Stimulated activated CD4-positive, alpha-beta T cell treated with anti-CD3 and anti-CD28 coated beads, Interleukin-4, amount 100 ng/mL, for 1 hour (primary cell): ENCODE measurements at regions not wholly inside any gene's neighbourhood (a gene's known extent, or its start where the extent isn't known, plus 50 kb on each side); places are given as distances from the start of the nearest gene placed in this dataset.

Source experiments
- DNase-seq: peaks from one replicate; pipeline ENCODE4 v3.0.0-alpha.2; 2020

DNA sequence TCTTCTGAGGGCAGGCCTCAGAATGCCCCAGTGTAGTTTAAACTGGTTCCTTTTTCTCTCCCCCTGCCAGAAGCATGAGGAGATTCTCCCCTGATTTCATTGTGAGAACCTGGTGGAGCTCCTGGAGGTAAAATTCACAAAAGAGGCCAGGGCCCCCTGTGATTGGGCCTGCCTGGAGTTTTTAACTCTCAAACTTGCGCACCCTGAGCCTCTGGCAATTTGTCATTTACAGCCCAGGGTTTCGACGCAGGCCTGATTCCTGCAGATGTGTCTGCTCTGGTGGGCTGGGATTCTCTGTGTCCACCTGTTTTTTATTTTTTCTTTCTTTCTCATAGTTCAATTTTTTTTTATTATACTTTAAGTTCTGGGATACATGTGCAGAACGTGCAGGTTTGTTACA is 157.9 kb downstream of the ASB1 start:
- no peak for DNase-seq

DNA sequence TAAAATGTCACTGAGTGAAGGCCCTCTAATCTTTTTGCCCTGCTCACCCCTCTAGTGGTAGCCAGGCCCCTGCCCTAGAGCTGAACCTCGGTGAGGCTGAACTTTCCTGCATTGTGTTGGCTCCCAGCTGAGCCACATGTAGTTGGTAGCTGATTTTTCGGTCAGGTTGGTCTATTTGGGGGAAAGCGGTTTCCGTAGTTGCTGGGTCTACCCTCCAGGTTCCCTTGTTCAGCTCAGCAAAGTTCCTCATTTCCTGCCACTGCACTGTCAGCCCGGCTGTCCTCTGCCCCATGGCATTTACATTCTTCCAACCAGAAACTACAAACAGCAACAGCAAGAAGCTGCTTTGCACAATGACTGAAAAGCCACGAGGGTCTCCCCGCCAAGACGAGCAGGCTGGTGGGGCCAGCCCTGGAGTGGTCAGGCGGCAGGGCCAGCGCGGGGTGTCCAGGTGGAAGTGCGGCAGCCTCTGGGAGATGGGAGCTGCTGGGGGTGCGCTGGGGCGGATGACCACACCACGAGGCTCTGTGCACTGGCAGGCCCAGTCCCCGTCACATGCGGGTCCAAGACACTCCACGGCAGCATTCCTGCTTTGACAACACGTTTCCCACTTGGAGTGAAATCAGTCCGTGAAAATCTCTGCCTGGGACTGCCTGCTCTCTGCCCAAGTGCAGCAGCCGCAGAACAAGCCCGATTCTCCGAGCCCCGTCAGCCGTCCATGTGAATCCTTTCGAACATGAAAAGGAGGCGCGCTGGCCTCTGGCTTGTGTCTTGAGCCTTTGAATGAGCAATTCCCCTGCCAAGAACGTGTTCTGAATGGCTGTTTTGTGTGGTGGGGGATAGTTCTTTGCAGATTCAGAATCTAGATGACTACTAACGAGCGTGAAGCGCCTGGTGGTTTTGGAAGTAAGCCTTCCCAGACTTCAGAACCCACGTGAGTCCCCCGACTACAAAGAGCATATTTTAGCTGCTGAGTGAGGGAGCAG is 159.4 kb downstream of the ASB1 start:
- DNase-seq: no peak

DNA sequence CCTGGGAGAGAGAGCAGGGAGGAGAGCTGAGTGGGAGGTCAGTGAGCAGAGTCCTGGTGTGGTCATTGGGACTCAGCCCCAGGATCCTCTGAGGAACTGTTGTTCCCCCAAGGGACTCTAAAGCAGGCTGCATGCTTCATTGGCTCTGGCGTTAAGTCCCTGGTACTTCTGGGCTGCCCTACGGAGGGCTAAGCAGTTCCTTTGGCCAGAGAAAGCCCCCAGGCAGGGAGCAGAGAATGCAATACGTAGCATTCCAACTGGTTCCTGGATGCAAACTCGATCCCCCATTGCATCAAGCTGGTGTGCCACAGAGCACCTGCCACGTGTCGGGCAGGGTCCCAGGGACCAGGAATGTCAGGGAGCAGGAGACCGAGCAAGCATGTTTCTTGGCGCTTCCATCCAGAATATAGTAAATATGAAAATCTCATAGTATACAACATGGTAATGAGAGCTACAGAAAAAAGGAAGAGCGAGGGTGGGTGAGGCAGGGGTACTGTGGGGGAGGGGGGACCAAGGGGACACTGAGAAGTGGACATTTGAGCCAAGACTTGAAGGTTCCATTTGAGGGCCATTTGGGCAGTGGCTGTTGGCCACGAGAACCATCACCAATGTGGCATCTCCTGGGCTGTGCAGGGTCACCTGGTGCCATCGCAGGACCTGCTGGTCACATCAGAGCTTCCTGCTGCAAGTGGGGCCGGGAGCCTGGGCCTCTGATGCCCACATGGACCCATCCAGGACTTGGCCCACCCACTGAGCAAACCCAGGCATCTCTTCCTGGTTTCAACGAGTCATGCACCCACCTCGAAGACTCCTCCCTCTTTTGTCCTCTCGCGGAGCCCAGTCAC is 160.4 kb downstream of the ASB1 start:
- DNase-seq: no peak

DNA sequence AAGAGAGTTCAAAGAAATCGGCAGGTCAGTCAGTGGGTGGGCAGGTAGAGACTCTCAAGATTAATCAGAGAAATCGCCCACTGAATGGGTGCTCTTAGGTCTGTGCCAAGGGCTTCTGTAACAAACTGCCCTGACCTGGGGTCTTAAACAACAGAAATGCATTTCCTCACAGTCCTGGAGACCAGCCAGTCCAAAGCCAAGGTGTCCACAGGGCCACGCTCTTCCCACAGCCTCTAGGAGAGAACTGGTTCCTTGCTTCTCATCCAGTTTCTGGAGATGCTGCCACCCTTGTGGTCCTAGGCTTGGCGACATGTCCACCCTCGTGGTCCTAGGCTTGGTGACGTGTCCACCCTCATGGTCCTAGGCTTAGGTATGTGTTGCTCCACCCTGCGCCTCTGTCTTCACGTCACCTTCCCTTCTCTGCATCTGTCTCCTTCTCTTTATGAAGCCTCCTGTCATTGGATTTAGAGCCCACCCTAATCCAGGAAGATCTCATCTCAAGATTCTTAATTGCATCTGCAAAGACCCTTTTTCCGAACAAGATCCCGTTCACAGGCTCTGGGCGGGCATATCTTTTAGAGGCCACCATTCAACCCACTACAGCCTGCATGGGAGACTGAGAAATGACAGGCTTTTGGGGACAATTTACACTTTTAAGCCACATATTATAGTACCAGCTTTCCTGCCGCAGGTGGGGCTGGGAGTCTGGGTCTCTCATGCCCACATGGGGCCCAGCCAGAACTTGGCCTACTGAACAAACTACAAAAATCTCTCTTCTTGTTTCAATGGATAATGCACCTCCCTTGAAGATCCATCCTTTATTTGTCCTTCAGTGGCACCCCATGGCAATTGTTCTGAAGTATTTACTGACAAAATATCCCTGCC is 161.3 kb downstream of the ASB1 start:
- DNase-seq: no peak

DNA sequence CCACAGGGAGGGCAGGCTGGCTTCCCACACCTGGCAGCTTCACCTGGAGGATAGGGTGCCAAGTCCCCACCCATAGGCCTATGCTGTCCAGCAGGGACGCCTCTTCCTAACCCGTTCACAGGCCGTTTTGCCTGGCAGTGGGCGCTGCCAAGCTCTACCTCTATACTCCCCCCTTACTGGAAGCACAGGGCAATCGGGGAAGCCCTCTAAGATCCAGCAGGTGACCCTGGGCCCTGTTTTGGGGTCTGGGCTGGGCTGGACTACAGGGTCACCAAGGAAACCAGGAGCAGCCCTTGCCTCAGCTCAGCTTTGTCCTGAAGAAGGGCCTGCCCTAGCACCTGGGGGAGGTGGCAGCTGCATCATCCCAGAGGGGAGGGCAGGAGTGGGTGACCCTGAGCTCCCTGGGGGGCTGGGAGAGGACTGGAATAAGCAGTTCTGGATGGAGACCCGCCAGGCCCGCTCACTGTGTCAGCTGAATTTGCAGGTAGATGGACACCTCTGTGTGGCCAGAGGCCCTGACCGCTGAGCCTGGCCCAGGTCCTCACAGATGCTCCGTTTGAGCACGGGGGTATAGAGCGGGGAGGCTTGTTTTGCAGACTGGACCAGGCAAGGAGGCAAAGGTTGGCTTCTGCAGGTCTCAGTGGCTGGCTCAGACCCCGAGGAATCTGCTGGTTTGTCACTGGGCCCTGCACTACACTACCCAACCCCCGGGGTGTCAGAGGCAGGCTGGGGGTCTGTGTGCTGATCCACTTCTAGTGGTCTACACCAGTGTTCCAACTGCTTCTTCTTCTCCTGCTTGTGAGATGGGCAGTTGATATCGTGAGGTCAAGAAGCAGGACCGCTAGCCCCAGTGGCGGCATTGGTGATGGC is 163.1 kb downstream of the ASB1 start:
- DNase-seq: no peak

DNA sequence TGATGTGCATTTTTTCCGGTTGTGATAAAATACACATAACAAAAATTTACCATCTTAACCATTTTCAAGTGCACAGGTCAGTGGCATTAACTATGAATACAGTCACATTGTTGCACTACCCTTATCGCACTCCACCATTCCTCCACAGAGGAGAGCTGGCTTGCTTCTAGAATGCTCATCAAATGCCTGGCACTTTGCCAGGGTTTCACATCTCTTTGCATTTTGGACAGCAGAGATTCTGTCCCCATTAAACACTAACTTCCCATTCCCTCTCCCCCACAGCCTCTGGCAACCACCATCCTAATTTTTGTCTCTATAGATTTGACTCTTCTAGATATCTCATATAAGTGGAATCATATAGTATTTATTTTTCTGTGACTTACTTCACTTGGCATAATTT is 165.0 kb downstream of the ASB1 start:
- no peak for DNase-seq

DNA sequence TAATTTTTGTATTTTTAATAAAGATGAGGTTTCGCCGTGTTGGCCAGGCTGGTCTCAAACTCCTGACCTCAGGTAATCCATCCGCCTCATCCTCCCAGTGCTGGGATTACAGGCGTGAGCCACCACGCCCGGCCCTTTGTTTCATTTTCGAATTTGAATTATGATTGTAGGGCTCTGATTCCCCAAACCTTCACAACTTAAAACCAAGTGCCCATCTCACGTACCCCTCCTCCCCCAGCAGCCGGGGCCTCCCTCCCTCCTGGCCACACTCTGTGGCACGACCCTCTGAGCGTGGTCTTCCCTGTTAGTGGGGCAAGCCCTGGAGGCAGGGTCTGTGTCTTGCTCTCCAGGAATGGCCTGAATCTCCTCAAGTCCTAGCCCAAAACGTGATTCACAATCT is 166.5 kb downstream of the ASB1 start:
- no peak for DNase-seq

DNA sequence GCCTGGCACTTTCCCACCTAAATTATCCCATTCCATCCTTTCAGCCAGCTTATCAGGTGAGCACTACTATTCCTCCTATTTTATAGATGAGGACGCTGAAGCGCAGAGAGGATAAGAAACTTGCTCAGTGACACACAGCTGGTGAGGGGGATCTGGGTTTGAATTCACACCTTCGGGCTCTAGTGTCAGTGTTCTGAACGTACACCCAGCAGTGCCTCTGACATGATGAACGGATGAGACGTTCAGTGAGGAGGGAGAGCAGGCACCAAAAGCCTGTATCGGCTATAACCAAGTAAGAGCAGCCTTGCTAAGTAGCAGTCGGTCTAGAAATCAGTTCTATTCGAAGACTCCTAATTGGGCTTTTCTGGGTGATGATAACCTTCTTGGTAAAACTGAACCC is 167.0 kb downstream of the ASB1 start:
- DNase-seq: no peak

DNA sequence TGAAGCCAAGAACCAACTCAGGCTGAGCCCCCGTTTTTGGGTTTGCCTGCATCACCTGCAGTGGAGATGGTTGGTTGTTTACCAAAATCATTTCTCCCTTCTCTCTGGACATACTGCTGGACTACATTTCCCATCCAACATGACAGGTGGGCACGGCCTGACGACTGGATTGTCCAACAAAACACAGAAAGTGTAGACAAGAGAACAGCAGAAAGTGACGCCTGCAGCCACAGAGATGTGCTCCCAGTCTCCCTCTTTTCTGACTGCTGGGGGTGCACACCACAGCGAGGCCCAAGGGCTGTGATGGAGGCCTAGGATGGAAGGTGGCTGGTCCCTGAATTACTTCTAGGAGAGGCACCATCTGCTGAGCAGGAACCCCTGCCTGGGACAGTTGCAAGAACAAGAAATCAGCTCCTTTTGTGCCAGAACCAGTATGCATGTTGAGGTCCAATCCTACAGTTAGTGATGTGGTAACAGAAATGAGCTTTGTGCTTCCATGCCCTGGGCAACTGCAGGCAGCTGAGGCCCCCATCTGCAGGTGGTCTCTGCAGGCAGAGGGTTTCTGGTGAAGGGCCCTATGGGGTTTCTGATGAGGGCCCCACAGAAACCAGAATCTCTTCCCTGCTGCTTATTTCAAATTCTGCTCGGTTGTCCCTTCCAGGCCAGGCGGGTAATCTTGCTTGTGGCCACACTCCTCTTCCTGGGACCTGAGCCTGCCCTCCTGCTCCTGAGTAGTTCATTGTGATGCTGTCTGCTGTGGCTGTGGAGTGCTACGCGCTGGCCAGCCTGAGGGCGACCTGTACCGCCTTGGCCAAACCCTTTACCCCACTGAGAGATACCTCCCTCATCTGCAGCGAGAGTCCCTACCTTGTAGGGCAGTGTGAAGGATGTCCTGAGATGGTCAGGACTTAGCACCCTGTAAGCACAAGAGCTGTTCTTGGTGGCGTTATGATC is 168.3 kb downstream of the ASB1 start:
- no peak for DNase-seq

DNA sequence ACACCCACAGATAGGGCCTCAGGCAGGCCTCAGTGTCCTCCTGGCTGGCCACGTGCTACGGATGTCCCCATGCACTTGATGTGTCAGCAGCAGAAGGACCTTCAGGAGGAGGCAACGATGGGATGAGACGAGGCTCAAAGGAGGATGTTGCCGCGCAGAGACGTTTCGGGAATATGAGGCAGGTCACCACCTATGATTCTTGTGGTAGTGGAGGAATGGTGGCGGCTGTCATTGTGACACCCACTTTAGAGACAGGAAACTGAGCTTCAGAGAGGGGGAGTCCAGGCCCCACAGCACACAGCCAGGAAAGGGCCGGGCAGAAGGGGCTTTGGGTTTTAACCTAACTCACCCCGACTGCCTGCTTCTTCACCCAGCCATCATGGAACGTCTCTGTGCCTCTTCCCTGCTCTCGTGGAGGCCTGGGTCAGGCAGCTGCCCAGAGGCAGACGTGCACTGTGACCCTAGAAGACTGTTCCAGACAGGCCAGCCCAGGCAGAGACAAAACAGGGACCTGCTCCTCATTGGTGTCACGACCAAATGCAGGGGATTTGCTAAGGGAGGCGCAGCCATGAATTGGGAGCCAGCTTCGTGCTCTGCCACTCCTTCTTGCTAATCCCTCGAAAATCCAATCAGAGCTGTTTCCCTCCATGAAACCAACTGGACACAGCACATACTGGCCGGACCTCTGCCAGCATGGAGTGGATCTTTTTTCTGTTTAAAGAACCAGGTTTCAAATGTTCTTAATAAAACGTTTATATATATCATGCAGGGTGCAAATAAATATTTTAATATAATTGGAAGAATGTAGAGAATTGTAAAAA is 169.2 kb downstream of the ASB1 start:
- no peak for DNase-seq

DNA sequence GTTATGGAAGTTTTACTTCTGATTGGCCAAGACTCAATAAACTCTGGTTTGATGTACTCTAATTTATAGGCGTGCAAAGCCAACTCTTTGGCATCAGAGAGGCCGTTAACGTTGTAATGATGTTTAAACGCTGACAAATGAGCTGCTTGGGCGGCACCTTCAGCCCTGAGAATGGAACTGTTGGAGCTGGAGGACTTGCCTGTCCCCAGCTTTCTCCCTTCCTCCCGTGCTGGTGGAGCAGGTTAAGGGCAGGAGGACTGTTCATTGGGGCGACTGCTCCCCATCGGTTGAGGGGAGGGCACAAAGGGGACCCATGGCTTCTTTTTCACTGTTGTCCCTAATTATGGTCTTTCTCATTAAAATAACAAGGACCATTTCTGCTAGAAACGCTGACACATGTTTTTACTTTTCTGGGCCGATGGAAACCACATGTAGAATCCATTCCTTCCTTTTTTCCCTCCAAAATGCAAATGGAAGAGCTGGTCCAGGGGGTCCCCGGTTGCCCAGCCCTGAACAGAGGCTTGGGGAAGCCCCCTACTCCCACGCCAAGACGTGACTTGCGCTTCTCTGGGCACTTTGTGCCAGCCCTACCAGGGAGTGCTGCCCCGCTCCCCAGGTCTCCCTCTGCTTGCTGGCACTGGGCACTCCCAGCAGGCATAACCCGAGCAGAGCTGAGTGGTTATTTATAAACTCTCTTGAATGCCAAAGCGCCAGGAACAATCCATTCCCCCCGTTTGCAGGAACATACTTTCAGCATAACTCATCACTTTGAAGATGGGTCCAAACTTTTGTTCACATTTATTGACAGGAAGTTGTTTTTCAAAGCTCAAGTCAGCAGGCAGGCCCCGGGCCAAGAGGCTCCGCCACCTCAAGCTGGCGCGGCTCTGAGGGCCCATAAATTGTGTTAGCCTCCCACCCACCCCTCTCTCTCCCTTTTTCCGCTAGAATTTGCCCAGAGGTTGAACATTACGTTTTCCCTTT is 170.1 kb downstream of the ASB1 start:
- no peak for DNase-seq

DNA sequence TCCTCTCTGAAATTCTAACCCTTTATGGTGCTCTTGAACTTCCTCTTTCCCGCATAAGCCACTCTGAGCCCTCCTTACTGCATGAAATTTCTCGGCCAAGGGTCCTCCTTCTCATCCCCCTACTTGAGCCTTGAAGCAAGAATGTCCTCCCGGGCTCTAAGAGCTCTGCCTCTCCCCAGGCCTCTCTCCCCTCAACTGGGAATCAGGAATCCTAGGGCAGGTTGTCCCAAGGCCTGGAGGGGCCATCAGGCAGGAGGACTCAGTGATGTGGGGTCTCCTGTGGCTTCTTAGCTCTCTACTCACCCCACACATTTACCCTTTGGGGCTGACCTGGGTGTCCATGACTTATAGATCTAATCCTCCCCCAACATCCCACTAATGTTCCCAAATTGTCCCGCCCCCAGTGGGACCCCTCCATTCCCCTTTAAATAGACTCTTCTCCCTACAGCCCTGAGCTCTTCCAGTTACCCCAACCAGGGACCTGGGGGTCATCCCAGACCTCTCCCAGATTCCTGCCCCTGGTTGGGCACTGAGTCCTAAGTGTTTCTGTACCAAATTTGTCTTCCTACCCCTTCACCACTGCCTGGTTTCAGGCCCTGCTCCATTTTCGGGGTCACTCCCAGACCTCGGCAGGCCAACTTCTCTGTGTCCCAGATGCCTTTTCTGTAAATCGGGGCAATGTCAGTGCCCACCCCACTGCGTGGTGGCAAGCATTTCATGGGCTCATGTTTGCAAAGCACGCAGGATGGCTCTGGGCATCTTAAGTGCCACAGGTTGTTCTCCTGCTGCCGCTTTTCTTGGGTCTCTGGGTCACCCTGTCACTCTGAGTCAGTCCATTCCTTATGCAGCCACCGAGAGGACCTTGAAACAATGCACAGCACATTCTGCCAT is 171.2 kb downstream of the ASB1 start:
- DNase-seq: no peak

DNA sequence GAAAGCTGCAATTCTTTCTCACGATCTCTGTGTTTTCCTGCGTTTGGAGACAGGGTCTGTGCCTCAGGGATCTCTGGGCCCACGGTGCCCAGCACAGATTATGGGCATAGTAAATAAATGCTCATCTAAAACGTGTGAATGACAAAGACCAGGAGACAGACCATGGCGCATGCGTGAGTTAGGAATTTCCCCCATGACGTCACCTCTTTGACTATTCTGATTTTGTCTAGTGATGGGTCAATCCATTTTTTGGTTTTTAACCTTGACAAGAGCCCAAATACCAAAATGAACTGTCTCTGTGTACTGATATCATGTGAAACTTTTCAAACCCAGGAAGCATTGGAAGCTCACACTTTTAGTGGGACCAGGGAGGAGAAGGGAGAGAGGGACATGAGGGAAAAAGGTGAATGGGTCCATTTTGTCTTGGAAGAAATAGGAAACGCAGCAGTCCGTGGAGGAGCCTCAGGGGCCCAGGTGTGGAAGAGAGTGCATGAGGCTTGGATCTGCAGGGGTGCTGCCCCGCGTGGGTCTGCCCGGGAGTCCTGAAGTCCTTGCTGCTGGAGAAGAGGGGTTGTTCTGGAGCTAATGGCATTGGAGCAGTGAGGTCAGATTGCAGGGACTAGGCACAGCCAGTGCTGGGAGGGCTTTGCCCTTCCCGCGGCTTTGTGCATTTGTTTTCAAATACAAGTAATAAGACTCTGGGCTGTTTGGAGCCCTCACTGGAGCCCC is 172.2 kb downstream of the ASB1 start:
- no peak for DNase-seq

DNA sequence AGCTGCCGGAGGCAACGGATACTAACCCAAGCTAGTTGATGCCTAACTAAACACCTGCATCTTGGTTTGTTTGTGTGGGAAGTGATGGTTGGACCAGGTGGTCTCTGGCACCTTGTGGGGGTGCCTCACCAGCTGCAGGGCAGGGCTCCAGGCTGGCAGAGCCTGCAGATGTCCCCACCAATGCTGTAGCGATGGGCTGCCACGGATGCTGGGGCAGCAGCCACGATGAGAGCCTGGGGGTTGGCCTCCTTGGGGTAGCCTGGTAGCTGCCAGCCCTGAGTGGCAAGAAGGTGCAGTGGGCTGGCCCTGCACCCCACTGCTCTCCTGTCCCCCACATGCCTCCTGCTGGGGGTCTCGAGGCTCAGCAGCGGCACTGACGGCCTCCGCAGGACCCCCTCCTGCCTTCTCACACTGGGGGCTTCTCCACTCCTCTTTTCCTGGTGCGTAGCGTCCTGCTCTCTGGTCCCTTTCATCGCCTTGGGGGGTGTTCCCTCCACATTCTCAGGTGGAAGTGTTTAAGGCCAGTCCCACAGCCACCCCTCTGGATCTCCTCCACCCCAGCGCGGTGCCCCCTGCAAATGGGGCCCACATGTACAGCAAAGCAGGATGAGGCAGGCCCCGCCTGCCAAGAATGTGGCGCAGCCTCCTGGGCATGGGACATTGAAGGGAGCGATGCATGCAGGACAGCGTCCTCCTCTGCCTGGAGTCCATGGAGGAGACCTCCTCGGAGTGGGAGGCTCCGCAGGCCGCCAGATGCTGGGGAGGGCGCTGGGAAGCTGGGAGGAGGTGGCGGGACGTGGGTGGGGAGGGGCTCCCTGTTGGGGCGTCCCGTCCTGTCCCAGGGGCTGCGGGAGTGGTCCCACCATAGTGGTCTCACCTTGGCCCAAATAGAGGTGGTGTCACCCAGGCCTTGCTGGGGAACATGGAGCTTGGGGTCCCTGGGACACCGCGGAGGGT is 173.1 kb downstream of the ASB1 start:
- DNase-seq: no peak
